ENCODE measurements at regions not wholly inside any gene's neighbourhood (a gene's known extent, or its start where the extent isn't known, plus 50 kb on each side); places are given as distances from the start of the nearest gene placed in this dataset.

DNA sequence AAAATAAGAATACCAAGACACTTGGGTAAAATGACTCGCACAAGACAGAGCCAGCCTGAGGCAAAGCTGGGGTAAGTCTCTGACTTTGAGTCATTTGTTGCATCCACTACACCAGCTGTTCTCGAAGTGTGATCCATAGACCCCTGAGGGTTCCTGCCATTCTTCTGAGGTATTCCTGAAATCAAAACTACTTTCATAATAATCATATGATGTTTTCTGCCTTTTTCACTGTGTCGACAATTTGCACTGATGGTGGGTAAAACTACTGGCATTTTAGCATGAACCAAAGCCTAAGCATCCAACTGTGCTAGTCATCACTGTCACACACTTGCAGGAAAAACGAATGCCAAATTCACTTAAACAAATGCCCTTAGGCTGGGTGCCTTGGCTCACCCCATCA, 135.5 kb upstream of the FUT8 start:
- Histone ChIP-seq H3K4me1 (ENCODE audit: control insufficient read depth in 1 of 2, insufficient read depth in 2 of 2, low read depth in 1 of 2, low read length in 1 of 2) (peaks cover 1 to 3% of the 10 kb centered on the region in 2 experiments; a peak in 2 of 4 replicates), H3K9me3 (no peaks in the 10 kb centered on the region), H3K36me3 (replicated peaks in 1 of 2; ENCODE audit: control insufficient read depth in 1 of 2, insufficient read depth in 2 of 2, low read length in 1 of 2) (no peaks in the 10 kb centered on the region), H2AFZ (ENCODE audit: low read depth) (no peak overlapping the region), H3K9me2 (no peaks in the 10 kb centered on the region), H3K4me2 (no peak overlapping the region), H3K27ac (ENCODE audit: low read depth in 2 of 2, low read length in 1 of 2) (no peak overlapping the region), H4K20me1 (ENCODE audit: insufficient read depth) (no peaks in the 10 kb centered on the region), H3F3A (replicated peaks; ENCODE audit: insufficient read depth) (peaks cover 3% of the 10 kb centered on the region), H3K4me3 (ENCODE audit: low read depth in 2 of 2, low read length in 1 of 2) (no peak overlapping the region), H3K9ac (no peak overlapping the region), H3K27me3 (ENCODE audit: insufficient read depth) (no peaks in the 10 kb centered on the region), H3K79me2 (ENCODE audit: insufficient read depth) (no peaks in the 10 kb centered on the region)
- POLR2A ChIA-PET, result no interaction called here
- TF ChIP-seq, protein P1, sequence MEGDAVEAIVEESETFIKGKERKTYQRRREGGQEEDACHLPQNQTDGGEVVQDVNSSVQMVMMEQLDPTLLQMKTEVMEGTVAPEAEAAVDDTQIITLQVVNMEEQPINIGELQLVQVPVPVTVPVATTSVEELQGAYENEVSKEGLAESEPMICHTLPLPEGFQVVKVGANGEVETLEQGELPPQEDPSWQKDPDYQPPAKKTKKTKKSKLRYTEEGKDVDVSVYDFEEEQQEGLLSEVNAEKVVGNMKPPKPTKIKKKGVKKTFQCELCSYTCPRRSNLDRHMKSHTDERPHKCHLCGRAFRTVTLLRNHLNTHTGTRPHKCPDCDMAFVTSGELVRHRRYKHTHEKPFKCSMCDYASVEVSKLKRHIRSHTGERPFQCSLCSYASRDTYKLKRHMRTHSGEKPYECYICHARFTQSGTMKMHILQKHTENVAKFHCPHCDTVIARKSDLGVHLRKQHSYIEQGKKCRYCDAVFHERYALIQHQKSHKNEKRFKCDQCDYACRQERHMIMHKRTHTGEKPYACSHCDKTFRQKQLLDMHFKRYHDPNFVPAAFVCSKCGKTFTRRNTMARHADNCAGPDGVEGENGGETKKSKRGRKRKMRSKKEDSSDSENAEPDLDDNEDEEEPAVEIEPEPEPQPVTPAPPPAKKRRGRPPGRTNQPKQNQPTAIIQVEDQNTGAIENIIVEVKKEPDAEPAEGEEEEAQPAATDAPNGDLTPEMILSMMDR (IDR thresholded peaks at IDR 0.05), result no peak
- TF ChIP-seq FOSL2 (IDR thresholded peaks at IDR 0.05; ENCODE audit: borderline replicate concordance, low read depth), result no peak
- TF ChIP-seq, protein P2, sequence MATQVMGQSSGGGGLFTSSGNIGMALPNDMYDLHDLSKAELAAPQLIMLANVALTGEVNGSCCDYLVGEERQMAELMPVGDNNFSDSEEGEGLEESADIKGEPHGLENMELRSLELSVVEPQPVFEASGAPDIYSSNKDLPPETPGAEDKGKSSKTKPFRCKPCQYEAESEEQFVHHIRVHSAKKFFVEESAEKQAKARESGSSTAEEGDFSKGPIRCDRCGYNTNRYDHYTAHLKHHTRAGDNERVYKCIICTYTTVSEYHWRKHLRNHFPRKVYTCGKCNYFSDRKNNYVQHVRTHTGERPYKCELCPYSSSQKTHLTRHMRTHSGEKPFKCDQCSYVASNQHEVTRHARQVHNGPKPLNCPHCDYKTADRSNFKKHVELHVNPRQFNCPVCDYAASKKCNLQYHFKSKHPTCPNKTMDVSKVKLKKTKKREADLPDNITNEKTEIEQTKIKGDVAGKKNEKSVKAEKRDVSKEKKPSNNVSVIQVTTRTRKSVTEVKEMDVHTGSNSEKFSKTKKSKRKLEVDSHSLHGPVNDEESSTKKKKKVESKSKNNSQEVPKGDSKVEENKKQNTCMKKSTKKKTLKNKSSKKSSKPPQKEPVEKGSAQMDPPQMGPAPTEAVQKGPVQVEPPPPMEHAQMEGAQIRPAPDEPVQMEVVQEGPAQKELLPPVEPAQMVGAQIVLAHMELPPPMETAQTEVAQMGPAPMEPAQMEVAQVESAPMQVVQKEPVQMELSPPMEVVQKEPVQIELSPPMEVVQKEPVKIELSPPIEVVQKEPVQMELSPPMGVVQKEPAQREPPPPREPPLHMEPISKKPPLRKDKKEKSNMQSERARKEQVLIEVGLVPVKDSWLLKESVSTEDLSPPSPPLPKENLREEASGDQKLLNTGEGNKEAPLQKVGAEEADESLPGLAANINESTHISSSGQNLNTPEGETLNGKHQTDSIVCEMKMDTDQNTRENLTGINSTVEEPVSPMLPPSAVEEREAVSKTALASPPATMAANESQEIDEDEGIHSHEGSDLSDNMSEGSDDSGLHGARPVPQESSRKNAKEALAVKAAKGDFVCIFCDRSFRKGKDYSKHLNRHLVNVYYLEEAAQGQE (IDR thresholded peaks at IDR 0.05; ENCODE audit: low read depth, low read length), result no peak
- TF ChIP-seq GATA2 (CRISPR knock-in tag; IDR thresholded peaks at IDR 0.05), result no peak
- TF ChIP-seq EP300 (IDR thresholded peaks at IDR 0.05; ENCODE audit: borderline replicate concordance in 1 of 2, low read depth in 1 of 2, low read length in 1 of 2), result no peak
- no peak for TF ChIP-seq TCF12 (IDR thresholded peaks at IDR 0.05)
- TF ChIP-seq, protein P3, sequence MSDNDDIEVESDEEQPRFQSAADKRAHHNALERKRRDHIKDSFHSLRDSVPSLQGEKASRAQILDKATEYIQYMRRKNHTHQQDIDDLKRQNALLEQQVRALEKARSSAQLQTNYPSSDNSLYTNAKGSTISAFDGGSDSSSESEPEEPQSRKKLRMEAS (IDR thresholded peaks at IDR 0.05; ENCODE audit: low read depth), result no peak
- TF ChIP-seq NFIC (IDR thresholded peaks at IDR 0.05; ENCODE audit: borderline replicate concordance), result no peak
- TF ChIP-seq TAF1 (IDR thresholded peaks at IDR 0.05; ENCODE audit: borderline replicate concordance, low read depth, low read length), result no peak
- TF ChIP-seq FOXM1 (IDR thresholded peaks at IDR 0.05; ENCODE audit: low read depth), result no peak
- no peak for TF ChIP-seq CHD2 (IDR thresholded peaks at IDR 0.05; ENCODE audit: low read length, partially characterized antibody)
- TF ChIP-seq RCOR1 (IDR thresholded peaks at IDR 0.05; ENCODE audit: low read length), result no peak
- DNase-seq, result no peak
- CTCF ChIA-PET, result interaction anchor here (0.7 to 1.0 kb wide), 2 partner anchors 113 to 135 kb away, joined by 3 read pairs; partner anchors contain the start of gene FUT8
- WGBS (ENCODE audit: low lambda C conversion rate), result 79% methylated on average over 4 of the region's 4 CpGs

Data from SK-N-SH (cell line).